ENCODE measurements at regions not wholly inside any gene's neighbourhood (a gene's known extent, or its start where the extent isn't known, plus 50 kb on each side); places are given as distances from the start of the nearest gene placed in this dataset.

GRCh38 chr10:8407501-8408021 is 353.1 kb downstream of the GATA3 start:
- Histone ChIP-seq H3K36me3 (ENCODE audit: control insufficient read depth in 4 of 4, insufficient read depth in 3 of 4, low read depth in 1 of 4, low read length in 3 of 4) (no peaks in the 10 kb centered on the region), H3K27me3 (ENCODE audit: control insufficient read depth in 4 of 4, insufficient read depth in 4 of 4, low read length in 3 of 4) (peaks cover 0 to 5% (median 2%) of the 10 kb centered on the region in 4 donors), H3K27ac (ENCODE audit: low read depth in 1 of 2, low read length in 2 of 2) (no peak overlapping the region), H3K9ac (ENCODE audit: low read depth in 1 of 2, low read length in 2 of 2) (no peak overlapping the region), H3K4me3 (ENCODE audit: low read depth in 1 of 3, low read length in 3 of 3) (no peak overlapping the region), H3K9me3 (ENCODE audit: control insufficient read depth in 4 of 4, low read length in 3 of 4) (no peaks in the 10 kb centered on the region), H3K4me1 (ENCODE audit: control insufficient read depth in 4 of 4, insufficient read depth in 4 of 4, low read length in 3 of 4) (no peaks in the 10 kb centered on the region)
- TF ChIP-seq NR2F2 (IDR thresholded peaks at IDR 0.05) (no peak), YY1 (IDR thresholded peaks at IDR 0.05) (no peak), RAD21 (IDR thresholded peaks at IDR 0.05) (no peak), SP1 (IDR thresholded peaks at IDR 0.05) (no peak), MAX (IDR thresholded peaks at IDR 0.05) (no peak), CTCF (IDR thresholded peaks at IDR 0.05; ENCODE audit: low read depth, low read length, missing input control) (no peak), FOXA2 (IDR thresholded peaks at IDR 0.05) (no peak), TAF1 (conservative IDR thresholded peaks at IDR 0.05) (no peak), HNF4A (conservative IDR thresholded peaks at IDR 0.05) (no peak), HNF4G (IDR thresholded peaks at IDR 0.05) (no peak), JUND (IDR thresholded peaks at IDR 0.05) (no peak), RXRA (IDR thresholded peaks at IDR 0.05) (no peak), EGR1 (IDR thresholded peaks at IDR 0.05; ENCODE audit: low read depth in 2 of 2) (no peak), ATF3 (IDR thresholded peaks at IDR 0.05) (no peak), FOXA1 (IDR thresholded peaks at IDR 0.05) (no peak), GABPA (IDR thresholded peaks at IDR 0.05 in 1 of 2, conservative IDR thresholded peaks at IDR 0.05 in 1 of 2) (no peak)
- TF ChIP-seq, protein P1, sequence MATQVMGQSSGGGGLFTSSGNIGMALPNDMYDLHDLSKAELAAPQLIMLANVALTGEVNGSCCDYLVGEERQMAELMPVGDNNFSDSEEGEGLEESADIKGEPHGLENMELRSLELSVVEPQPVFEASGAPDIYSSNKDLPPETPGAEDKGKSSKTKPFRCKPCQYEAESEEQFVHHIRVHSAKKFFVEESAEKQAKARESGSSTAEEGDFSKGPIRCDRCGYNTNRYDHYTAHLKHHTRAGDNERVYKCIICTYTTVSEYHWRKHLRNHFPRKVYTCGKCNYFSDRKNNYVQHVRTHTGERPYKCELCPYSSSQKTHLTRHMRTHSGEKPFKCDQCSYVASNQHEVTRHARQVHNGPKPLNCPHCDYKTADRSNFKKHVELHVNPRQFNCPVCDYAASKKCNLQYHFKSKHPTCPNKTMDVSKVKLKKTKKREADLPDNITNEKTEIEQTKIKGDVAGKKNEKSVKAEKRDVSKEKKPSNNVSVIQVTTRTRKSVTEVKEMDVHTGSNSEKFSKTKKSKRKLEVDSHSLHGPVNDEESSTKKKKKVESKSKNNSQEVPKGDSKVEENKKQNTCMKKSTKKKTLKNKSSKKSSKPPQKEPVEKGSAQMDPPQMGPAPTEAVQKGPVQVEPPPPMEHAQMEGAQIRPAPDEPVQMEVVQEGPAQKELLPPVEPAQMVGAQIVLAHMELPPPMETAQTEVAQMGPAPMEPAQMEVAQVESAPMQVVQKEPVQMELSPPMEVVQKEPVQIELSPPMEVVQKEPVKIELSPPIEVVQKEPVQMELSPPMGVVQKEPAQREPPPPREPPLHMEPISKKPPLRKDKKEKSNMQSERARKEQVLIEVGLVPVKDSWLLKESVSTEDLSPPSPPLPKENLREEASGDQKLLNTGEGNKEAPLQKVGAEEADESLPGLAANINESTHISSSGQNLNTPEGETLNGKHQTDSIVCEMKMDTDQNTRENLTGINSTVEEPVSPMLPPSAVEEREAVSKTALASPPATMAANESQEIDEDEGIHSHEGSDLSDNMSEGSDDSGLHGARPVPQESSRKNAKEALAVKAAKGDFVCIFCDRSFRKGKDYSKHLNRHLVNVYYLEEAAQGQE (IDR thresholded peaks at IDR 0.05) = no peak
- no peak for DNase-seq (ENCODE audit: low spot score)

- no peak overlapping the region for H3K9ac ChIP-seq (ENCODE audit: low read depth in 1 of 2, low read length in 2 of 2)
- DNase-seq (ENCODE audit: low spot score) = no peak
- peaks cover 0 to 8% (median 2%) of the 10 kb centered on the region in 4 donors for H3K27me3 ChIP-seq (ENCODE audit: control insufficient read depth in 4 of 4, insufficient read depth in 4 of 4, low read length in 3 of 4)
- no peaks in the 10 kb centered on the region for H3K9me3 ChIP-seq (ENCODE audit: control insufficient read depth in 4 of 4, low read length in 3 of 4)
- no peak overlapping the region for H3K27ac ChIP-seq (ENCODE audit: low read depth in 1 of 2, low read length in 2 of 2)
- WGBS = 69% methylated on average over 3 of the region's 3 CpGs
- H3K4me1 ChIP-seq (ENCODE audit: control insufficient read depth in 4 of 4, insufficient read depth in 4 of 4, low read length in 3 of 4) = no peaks in the 10 kb centered on the region
- H3K4me3 ChIP-seq (ENCODE audit: low read depth in 1 of 3, low read length in 3 of 3) = no peak overlapping the region
- no peaks in the 10 kb centered on the region for H3K36me3 ChIP-seq (ENCODE audit: control insufficient read depth in 4 of 4, insufficient read depth in 3 of 4, low read depth in 1 of 4, low read length in 3 of 4)
- TF ChIP-seq YY1 (IDR thresholded peaks at IDR 0.05) (no peak), SP1 (IDR thresholded peaks at IDR 0.05) (no peak), MAX (IDR thresholded peaks at IDR 0.05) (no peak), HNF4A (conservative IDR thresholded peaks at IDR 0.05) (no peak), ZBTB33 (IDR thresholded peaks at IDR 0.05) (no peak), HNF4G (IDR thresholded peaks at IDR 0.05) (no peak), CTCF (IDR thresholded peaks at IDR 0.05; ENCODE audit: low read depth, low read length, missing input control) (no peak), RXRA (IDR thresholded peaks at IDR 0.05) (no peak), NR2F2 (IDR thresholded peaks at IDR 0.05) (no peak), RAD21 (IDR thresholded peaks at IDR 0.05) (no peak)
- TF ChIP-seq, protein P1 (IDR thresholded peaks at IDR 0.05) = no peak
Measured at GRCh38 chr10:8410506-8410905, 356.0 kb downstream of the GATA3 start.
